HuH-7 (cell line): ENCODE measurements at regions not wholly inside any gene's neighbourhood (a gene's known extent, or its start where the extent isn't known, plus 50 kb on each side); places are given as distances from the start of the nearest gene placed in this dataset.
A peak's percentile ranks its signal among the peaks of the same experiment; 100 is the strongest.
"Not testable (repeated sequence)": the region's sequence is repeated elsewhere in the genome, so short reads cannot be mapped to it uniquely, and the experiment has no call there.

Experiments
- DNase-seq: peaks from one replicate; pipeline ENCODE4 v3.0.0; 2011; ENCODE audit warnings: low spot score

GRCh38 chr7:125126376-125126775, 196.8 kb upstream of the POT1 start:
- no peak for DNase-seq

DNA sequence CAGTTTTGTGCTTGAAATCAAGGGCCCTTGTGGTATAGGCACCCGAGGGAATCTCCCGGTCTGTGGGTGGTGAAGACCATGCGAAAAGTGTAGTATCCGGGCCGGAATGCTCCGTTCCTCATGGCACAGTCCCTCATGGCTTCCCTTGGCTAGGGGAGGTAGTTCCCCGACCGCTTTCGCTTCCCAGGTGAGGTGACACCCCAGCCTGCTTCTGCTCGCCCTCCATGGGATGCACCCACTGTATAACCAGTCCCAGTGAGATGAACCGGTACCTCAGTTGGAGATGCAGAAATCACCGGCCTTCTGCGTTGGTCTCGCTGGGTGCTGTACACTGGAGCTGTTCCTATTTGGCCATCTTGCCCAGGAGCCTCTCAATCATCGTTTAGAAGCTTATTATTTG, 195.7 kb upstream of the POT1 start:
- no peak for DNase-seq

- DNase-seq = no peak
Observed at GRCh38 chr7:125122173-125122572, 192.5 kb upstream of the POT1 start.

DNA sequence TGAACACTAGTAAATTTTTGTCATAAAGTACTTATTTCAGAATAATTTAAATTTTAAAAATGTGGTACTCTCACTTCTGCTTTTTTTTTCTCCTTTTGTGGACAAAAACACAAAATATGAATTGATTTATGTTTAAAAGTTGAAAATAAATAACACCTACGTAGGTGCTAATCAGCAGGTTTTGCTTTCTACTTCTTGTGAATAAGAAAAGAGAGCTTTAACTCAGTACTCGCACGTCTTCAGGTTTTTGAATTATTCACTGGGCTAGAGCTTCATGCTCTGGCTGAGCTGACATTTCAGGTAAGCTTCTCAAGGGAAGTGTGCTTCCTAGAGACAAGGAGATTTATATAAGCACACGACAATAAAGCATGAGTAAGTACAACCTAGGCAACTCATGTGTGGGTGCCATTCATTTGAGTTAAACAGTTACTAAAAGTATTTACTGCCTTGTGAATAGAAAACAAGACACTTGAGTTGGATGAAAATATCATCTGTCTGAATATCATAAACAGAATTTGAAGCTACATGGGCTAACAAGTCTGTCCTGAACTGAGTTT, 190.0 kb upstream of the POT1 start:
- no peak for DNase-seq

DNA sequence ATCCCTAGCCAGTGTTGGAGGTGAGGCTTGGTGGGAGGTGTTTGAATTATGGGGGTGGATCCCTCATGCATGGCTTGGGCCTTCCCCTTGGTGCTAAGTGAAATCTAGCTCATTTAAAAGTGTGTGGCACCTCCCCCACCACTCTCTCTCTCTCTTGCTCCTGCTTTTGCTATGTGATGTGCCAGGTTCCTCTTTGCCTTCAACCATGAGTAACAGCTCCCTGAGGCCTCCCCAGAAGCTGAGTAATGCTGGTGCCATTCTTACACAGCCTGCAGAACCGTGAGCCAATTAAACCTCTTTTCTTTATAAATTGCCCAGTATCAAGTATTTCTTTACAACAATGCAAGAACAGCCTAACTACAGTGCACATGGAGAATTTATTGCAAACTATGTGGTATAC, 188.8 kb upstream of the POT1 start:
- DNase-seq = no peak

DNA sequence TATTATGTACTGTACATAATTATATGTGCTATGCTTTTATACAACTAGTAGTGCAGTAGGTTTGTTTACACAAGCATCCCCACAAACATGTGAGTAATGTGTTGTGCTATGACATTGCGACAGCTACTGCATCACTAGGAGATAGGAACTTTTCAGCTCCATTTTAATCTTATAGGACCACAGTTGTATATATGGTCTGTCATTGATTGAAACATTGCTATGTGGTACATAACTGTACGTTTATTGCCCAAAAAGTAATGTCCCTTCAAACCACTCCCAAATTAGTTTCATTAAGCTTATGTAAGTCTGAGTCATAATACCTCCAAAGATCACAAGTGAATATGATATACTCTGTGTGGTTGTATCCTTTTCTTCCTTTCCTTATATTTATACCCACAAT, 183.2 kb upstream of the POT1 start:
- DNase-seq = no peak

DNA sequence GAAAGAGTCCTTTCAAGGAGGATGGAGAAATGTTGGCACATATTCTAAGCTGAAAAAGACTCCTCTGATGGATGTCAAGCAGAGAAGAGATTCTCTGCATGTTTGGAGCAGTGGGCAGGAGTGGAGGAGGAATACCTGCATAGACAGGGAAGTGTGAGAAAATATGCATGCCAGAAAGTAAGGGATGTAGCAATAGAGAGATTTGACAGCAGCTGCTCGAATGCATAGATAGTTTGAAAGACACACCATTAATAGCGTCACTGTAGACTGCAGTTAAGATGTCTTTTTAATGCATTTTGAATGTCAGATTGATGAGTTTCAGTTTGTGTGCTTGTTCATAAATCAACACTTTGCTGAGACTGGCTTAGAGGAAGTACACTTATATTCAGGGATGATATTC, 169.9 kb upstream of the POT1 start:
- DNase-seq = no peak

DNA sequence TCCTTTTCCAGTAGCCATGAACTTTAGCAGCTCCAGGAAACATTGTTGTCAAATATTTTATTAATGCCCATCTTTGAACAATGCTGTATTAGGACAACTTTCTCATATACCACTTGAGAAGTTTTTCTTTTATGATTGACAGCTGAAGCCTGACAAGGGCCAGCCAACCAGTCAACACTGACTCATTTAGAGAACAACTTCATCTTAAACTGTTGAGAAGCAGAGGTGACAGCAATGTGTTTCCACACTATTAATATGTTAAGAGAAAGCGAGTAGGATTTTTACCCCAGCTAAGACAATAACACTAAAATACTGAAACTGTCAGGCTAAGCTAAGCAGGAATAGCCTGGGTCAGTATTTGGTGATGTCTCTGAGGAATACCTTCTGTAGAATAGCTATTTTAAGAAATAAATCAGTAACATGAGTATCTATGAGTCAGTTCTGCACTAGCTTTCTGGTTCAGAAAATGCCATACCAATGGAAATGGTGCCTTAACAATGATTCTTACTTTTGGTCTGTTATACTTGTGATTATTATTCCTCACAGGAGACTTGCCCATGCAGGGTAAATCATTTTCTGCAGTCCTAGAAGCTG, 168.8 kb upstream of the POT1 start:
- DNase-seq = no peak

DNA sequence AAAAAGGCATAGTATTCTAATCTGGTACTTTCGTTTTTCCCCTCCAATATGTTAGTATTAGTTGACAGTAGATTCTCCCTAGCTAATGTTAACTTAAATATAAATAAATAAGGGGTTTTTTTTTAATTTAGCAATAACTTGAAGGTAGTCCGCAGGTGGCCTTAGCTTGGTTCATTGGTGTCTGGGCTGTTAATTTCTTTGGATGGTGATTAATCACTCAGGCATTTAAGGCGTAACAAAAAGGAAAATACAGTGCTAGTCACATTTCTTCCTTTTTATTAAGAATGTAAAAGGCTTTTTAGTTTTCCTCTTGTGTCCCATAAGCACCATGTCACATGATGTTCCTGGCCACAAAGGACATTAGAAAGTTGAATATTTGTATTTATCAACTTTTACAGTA, 161.0 kb upstream of the POT1 start:
- DNase-seq = no peak

DNA sequence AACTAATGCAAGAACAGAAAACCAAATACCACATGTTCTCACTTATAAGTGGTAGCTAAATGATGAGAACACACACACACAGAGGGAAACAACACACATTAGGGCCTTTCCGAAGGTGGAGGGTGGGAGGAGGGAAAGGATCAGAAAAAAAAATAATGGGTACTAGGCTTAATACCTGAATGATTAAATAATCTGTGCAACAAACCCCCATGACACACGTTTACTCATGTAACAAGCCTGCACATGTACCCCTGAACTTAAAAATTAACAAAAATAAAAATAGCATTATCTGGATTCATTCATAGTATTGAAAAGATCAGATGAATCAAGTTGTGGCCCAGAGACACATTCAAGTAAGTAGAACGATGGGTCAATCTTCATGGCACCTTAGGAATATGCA, 159.5 kb upstream of the POT1 start:
- DNase-seq = no peak

DNA sequence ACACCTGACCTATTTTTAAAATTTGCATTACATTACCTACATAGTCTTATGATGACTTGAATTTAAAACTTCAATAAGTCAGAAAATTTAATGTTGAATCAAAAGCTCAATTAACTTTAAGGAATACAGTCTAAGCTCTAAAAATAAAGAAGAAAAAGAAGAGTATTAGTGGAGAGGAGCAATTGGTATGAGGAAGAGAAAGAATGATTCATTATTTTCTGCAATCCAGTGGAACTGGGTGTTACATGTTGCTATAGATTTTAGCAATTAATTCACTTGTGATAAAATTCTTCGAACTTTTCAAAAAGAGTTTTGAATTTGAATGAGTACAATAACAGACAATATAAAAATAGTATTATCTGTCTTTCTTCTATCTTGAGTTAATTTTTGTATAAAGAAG, 158.9 kb upstream of the POT1 start:
- no peak for DNase-seq

- DNase-seq = no peak
Observed at GRCh38 chr7:125085084-125085483, 155.5 kb upstream of the POT1 start.

DNA sequence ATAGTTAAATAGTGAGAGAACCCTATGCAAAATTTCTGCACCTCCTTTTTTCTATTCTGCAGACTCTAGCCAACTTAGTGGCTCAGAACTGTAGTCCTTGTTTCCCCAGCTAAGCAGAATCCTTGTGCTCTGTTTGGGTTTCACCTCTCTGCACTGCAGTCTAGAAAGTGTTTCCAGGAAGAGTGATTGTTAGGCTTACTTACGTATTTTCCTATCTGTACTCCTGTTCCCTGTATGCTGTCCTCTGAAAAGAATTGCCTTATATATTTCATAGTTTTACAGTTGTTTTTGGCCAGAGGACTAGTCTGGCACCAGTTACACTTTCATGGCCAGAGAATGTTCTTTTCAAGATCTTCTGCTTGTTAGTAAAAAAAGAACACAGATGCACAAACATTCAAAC, 154.6 kb upstream of the POT1 start:
- DNase-seq = no peak

DNA sequence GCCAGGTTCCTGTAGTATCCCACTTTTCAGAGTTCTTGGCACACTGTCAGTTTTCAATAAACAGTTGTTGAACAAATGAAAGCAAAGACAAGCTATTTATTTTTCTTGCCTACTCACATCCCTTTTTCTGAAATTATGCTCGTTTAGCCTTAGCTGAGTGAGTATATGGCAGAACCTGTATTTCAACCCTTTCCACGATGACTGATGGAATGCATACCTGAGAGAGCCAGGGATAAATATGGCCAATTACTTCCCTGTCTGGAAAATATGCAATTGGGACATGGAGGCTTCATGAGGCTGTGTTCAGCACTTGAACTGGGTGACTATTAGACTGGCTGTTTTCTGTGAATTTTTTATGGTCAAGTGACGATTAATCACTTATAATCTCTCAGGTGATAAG, 144.5 kb upstream of the POT1 start:
- no peak for DNase-seq

DNA sequence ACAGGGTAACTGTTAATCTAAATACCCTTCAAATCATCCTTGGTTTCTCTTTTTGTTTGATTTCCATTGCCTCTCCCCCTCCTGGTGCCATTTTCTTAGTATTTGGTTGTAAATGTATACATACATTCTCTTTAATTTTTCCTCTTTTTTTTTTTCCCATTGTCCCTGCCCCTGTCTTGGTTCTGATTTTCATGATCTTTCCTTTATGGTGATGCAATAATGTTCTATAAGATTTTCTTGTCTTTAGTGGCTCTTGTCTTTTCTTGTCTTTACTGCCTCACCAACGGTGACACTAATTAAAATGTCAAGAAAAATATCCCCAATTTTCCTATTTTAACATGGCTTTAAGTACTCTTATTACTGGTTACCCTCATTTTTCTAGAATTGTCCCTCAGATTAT, 135.9 kb upstream of the POT1 start:
- DNase-seq = no peak

- no peak for DNase-seq
Observed at GRCh38 chr7:125065001-125065400, 135.4 kb upstream of the POT1 start.

DNA sequence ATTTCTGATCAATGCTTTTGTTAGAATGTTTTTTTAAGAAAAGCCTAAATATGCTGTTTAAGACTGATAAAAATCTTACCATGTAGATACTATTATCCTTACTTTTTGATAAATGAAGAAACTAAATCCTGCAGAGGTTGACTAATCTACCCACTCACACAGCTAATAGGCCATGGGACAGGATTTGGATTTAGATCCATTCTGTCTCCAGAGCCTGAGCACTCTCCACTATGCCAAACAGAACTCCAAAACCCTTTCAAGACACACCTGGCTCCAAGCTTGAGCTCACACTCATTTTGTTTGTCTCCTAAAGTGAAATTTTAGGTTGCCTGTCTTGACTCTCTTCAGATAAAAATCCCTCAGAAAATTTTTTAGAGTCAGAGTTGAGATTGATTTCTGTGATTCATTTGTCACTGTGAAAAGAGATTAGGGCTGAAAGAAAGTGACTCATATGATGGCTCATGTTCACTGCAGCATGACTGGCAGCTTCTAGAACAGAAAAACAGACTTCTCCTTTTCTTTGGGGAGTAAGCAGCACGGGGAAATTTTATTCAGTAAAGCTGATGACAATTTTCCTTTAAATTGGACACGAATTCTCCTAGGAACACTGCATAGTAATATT, 132.3 kb upstream of the POT1 start:
- no peak for DNase-seq

DNA sequence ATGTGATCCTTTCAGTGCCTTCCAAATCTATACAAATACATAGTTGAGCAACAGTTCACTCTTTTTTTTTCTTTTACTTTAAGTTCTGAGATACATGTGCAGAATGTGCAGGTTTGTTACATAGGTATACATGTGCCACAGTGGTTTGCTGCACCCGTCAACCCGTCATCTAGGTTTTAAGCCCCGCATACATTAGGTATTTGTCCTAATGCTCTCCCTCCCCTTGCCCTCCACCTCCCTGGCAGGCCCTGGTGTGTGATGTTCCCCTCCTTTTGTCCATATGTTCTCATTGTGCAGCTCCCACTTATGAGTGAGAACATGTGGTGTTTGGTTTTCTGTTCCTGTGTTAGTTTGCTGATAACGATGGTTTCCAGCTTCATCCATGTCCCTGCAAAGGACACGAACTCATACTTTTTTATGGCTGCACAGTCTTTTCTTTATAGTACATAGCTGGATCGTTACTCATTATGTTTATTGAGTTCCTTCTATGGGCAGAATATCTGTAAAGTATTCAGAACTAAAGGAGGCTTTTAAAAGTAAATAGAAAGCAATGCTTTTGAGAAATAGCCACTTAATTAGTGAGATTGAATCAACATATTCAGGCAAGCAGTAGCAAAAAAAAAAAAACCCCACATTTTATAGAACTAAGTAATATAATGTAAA, 131.6 kb upstream of the POT1 start:
- not testable (repeated sequence) for DNase-seq

DNA sequence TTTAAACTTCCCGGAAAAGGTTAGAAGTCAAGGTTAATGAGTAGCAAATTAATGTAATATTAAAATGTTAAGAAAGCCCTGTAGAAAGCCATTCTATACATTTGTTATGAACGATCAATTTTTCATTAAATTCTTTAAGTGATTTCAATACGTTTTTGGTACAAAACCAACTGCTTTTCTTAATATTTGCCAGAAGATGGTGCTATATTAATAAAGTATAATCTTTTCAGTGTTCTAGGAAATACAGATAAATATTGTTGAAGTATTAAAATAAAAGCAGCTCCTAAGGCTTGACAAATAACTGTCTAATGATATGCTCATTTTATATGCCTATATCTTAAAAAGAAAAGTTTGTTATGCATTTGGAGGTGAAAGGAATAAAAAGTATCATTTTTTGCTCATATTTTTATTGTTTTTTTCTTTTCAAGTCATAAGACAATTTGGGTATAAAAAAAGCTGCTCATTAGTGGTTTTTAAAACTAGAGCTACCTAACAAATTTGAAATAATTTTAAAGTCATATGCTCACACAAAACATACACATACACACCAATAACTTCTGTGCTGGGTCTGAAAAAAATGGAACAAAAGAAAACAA, 130.3 kb upstream of the POT1 start:
- no peak for DNase-seq

- DNase-seq = no peak
Observed at GRCh38 chr7:125057963-125058362, 128.3 kb upstream of the POT1 start.

GRCh38 chr7:125055376-125055775, 125.8 kb upstream of the POT1 start:
- DNase-seq = no peak

DNA sequence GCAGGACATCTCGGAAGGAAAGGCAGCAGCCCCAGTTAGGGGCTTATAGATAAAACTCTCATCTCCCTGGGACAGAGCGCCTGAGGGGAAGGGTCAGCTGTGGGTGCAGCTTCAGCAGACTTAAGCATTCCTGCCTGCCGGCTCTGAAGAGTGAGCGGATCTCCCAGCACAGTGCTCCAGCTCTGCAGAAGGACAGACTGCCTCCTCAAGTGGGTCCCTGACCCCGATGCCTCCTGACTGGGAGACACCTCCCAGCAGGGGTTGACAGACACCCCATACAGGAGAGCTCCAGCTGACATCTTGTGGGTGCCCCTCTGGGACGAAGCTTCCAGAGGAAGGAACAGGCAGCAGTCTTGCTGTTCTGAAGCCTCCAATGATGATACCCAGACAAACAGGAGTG, 117.1 kb upstream of the POT1 start:
- DNase-seq = no peak

DNA sequence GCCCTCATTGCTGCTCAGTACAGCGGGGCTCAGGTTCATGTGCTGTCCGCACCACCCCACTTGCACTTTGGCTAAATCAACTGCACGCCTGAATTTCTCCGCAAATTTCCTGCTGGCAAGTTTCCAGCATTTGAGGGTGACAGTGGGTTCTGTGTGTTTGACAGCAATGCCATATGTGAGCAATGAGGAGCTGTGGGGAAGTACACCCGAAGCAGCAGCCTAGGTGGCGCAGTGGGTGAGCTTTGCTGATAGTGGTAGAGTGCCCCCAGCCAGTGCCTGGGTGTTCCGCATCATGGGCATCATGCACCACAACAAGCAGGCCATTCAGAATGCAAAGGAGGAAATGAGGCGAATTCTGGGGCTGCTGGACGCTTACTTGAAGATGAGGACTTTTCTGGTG, 103.9 kb upstream of the POT1 start:
- peak; percentile 2 for DNase-seq
